ENCODE measurements at regions not wholly inside any gene's neighbourhood (a gene's known extent, or its start where the extent isn't known, plus 50 kb on each side); places are given as distances from the start of the nearest gene placed in this dataset.
"Not testable (repeated sequence)": the region's sequence is repeated elsewhere in the genome, so short reads cannot be mapped to it uniquely, and the experiment has no call there.

DNA sequence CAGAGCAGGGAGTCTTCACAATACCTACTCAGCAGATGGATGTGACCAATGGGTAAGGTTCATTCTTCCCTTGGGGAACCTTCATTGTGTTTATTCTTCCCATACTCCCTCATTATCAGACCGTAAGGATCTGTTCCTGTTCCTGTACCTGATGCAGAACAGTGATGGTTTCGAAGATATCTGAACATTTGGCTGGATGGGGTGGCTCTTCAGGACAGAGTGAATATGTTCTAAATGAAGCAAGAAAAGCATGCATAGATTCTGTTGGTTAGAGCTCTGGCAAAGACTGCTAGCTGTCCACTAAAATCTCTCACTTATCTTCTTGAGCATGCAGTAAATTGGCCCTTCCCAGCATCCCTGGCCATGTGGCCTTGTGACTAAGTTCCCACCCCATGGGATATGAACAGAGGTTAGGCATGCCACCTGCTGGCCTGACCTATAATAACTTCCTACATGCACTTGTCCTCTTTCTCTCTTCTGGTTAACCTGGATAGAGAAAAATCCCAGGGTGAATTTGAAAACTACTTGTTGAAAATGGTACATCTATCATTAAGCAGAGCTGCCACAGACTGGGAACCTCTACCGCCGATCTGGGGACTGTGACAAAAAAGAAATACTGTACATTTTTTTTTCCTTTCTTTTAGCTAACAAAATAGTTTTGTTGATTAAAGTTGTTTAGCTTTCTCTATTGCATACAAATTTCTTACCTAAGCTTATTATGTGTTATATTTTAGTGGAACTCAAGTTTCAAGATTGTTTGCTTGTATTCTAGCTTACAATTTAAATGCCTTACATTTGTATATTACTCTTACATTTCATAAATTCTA lies 60.0 kb upstream of the BANK1 start:
- peak; percentile 28 for DNase-seq (ENCODE audit: low spot score)

DNA sequence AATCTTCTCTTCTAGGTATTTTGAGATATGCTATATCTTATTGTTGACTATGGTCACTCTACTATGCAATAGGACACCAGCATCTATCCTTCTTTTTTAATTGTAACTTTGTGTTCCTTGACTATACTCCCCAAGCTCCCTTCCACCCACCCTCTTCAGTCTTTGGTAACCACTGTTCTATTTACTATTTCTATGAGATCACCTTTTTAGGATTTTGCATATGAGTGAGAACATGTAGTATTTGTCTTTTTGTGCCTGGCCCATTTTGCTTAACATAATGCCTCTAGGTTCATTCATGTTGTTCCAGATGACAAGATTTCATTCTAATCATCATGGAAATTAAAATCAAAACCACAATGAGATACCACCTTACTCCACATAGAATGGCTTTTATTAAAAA lies 63.3 kb upstream of the BANK1 start:
- no peak for DNase-seq (ENCODE audit: low spot score)

DNA sequence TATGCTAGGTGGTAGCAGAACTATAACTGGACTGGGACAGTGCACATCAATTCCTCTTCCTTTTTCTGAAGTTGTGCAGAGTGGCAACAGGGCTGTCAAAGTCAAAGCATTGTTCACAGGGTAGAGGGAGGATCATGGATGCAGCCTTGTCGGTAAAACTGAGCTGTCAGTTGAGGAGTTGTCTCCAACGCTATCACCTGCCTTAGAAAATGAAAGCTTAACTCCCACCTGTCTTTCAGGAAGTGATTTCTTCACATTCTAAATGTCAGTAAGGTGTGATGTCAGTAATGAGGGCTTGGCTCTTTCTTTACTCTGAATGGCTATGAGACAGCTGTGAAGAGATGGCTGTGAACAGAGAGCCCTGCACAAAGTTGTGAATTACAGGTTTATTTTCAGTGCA lies 66.4 kb upstream of the BANK1 start:
- no peak for DNase-seq (ENCODE audit: low spot score)

DNA sequence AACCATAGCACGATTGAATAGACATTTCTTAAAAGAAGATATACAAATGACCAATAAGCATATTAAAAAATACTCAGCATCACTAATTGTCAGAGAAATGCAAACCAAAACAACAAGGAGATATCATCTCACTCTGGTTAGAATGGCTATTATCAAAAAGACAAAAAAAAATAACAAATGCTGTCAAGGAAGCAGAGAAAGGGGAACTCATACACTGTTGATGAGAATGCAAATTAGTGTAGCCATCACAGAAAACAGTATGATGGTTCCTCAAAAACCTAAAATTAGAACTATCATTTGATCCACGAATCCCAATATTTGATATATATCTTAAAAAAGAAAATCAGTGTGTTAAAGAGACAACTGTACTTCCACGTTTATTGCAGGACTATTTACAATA lies 71.7 kb upstream of the BANK1 start:
- no peak for DNase-seq (ENCODE audit: low spot score)

DNA sequence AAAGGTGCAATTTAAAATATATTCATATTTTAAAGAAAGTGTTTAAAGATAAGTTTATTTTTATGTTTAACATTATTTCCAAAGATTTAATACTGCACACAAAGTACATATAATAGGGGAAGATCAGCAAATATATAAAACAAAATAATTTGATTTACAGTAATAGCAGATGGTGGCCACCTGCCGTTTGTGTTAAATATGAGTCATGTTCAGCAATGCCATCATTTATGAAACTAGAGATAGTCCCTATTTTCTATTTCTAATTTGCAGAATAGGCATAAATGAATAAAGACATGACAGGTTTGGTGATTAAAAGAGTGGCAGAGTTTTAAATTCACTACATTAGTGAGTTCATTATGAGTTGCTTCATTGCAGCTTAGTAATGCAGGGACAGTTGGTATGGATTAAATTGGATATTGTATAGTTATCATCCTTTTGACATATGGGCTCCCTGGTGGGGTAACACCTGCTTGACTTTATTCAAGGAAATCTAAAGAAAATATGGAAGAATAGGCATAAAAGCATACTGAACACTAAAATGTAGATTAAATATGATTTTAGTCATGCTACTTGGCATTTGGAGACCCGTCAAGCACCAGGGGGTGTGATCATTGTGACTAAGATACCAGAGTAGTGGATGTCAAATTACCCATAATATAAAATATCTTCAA lies 78.8 kb upstream of the BANK1 start:
- DNase-seq (ENCODE audit: low spot score), result no peak

DNA sequence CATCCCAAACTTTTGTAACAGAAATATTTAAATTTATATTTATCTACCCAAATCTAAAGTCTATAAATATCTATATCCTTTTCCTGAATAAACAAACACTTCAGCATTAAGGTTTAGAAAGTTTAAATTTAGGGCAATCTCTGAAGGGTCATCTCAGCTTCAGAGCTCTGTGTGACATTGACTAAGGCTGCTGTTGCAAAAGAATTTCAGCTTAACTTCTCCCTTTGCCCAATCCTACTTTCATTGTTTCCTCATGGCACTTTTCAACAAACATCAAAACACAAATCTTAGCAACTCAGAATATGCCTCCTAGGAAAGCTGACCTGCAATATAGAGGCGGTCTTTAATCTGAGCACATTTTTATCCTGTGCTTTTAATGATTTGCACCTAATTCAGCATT lies 79.7 kb upstream of the BANK1 start:
- no peak for DNase-seq (ENCODE audit: low spot score)

DNA sequence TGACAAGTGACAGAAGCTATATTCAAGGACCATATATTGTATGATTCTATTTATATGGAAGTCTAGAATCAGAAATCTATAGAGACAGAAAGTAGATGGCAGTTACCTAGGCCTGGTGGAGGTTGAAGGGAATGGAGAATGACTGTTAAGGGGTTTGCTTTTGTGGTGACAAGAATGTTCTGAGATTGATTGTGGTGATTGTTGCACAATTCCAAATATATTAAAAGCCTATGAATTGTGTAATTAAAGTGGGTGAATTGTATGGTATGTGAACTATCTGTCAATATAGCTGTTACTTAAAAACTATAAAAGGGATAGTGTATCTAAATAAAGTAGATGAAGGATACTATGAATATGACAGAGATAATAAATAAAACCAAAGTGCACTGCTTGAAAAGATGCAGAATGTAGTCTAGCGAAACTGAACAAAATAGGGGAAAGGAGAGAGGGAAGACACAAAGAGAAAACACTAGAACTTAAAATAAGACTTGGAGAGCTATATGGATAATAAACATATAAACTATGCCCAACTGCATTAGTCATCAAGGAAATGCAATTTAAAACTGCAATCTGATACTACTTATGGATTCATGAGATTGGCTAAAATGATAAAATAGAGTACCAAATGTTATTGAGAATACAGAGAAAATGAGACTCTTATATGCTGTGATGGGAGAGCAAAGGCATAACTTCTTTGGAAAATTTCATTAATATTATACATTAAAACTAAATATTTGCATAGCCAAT lies 82.1 kb upstream of the BANK1 start:
- no peak for DNase-seq (ENCODE audit: low spot score)

DNA sequence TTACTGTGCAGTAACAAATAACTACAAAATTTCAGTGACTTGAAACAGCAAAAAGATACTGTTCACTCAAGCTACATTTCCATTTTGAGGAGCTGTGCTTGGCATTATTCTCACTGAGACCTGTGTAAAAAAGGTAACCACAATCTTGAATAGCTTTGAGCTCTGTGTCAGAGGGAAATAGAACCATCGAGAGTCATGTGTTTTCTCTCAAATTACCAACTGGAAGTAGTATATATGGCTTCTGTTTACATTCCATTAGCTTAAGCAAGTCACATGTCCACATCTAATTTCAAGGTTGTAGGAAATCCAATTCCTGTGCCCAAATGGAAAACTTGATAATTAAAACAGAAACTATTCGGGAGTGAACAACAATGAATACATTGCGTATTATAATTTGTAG lies 82.9 kb upstream of the BANK1 start:
- no peak for DNase-seq (ENCODE audit: low spot score)

DNA sequence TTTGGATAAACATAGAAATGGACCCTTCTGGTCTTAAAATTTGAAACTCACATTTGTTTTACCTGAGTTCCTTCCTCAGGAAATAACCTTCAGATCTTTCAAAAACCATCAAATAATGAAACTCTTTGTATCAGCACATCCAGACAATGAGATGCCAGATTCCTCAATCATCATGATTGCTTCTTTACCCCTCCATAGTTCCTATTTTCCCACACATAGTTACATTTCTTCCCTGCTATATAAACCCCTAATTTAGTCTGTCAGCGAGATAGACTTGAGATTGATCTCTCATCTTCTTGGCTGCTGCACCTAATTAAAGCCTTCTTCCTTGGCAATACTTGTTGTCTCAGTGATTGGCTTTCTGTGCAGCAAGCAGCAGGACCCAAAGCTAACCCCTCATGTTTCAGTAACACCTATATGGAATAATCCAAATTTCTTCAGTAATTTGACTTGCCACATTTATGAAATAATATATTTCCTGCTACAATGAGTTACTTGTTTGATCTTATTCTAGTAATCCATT lies 83.9 kb upstream of the BANK1 start:
- no peak for DNase-seq (ENCODE audit: low spot score)

DNA sequence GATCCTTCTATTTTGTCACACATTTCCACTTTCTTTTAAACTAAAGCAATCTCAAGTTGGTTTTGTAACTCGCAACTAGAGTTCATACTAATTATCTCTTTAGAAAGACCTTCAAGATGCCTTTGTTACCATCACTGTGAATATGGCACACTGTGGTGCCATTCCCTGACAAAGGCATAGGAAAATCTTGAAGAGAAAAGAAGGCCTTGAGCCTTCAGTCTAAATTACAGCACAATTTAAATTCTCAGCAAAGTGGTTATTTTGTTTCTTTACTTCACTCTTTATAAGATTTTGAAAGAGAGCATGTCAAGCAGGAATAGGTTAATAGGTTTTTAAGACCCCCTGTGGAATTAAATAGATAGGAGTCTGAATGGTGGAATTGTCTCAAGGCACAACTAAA lies 89.0 kb upstream of the BANK1 start:
- DNase-seq (ENCODE audit: low spot score), result no peak

DNA sequence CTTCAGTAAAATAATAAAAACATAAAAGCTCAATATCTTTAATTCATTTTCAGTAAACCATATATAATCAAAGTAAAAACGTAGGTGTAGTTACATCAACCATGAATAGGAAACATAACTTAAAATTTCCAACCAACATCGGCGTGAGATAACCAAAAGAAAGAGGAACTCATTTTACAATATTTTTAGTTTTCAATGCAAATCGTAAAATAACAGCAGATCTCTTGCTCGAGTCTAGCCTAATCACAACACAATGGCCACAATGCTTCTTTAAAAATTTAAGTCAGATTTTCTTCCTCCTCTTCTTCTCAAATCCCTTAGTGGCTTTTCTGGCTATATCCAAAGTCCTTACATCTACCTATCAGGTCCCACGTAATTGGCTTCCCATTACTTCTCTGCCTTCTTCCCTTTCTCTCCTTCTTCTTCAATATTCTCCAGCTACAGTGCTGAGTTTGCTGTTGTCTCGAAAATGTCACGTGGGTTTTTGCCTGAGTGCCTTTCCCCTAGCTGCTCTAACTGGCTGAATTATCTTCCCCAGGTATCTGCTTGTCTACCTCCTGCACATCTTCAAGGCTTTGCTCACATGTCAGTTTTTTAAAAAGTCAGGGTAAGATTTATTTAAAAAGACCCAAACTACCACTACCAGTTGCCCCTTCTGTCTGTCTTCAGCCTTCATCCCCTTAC lies 90.9 kb upstream of the BANK1 start:
- DNase-seq (ENCODE audit: low spot score), result no peak

DNA sequence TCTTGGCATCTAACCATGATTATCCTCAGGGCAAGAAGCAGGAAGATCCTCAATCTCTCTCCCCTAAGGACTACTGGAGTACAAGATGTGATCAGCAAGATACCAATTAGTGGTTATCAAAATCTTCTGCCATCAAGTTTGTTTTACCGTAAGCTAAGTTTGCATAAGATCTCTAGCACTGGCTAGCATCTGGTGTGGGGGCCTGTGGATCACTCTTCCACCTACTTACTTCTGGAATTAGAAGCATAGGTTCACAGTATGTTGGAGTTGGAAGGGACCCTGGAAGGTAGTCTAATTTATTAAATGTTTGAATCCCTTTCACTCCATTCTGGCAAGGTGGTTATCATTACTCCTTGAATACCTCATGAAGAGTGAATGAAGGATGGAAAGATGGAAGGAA lies 93.3 kb upstream of the BANK1 start:
- no peak for DNase-seq (ENCODE audit: low spot score)

DNA sequence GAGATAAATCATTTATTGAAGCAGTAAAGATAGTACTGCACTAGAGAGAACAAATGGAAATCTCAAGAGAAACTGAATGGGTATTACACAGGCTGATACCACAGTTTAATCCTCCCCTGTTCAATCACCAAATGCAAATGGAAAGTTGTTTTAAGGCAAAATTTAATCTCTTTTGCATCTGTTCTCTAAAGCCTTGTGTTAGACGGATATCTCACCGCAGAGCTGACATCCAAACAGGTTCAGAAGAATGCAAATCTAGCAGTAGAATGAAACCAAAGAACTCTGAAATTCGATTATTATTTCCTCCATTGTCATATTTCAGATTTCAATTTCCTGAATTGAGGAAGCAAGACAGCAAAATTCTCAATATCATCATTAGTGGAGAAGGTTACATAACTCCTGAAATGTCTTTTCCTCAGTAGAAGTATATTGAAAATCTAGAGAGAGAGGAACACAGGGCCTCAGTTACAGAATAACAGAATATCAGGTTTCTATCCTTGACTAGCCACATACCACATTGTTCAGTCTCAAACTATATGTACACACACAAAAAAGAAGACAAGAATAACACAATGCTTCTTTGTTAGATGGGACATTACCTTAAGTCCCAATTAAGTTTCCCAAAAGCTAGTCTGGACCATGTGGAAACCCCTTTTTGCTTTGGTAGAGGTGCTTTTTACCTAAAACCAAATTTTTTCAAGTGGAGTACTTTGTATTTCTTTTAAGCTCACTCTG lies 94.1 kb upstream of the BANK1 start:
- no peak for DNase-seq (ENCODE audit: low spot score)

DNA sequence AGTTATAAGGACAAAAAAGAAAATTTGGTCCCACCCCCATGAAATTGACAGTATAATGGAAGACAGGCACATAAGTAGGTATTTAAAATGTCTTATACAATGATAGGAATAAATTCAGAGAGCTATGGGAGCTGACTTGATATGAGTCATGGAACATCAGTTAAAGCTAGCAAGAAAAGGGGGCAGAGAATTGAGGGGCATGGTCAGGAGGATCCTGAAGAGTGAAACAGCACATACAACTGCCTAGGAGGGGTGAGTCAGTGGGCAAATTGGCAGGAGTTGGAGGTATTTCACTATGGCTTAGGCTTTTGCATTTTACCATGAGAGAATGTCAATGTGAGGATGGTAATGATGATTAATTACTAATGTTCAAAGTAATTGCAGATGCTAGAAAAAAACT lies 95.4 kb upstream of the BANK1 start:
- DNase-seq (ENCODE audit: low spot score), result no peak

DNA sequence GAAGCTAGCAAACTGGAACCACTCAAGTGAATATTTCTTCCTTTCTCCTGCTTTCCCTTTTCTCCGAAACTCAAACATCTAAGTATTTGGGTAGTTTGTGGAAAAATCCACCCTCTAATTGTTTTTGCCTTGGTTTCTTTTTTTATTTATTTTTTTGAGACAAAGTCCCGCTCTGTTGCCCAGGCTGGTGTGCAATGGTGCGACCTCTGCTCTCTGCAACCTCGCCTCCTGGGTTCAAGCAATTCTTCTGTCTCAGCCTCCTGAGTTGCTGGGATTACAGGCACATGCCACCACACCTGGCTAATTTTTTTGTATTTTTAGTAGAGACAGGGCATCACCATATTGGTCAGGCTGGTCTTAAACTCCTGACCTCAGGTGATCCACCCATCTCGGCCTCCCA lies 96.1 kb upstream of the BANK1 start:
- DNase-seq (ENCODE audit: low spot score), result not testable (repeated sequence)

DNA sequence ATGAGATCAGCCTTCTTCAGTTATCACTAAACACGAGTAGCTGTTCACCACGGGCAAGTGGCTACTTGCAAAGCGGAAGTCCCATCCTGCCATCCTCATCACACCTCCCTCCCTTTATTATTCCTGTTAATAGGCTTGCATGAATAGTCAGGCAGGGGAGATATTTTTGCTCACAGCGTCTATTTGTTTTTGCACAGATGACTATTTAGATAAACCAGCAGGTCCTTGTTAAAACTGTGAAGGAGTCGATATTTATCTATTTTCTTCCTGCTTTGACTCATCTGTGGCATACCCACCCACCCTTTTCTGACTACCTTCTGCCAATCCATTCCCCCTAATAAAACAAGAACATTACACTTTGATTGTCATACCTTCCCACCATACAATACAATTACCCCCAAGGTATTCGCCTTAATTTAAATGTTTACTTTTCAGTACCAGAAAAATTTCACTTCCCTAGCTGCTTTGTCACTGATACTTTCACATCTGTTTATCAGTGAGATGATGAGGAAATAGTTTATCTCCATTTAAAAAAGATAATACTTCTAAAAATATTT lies 96.6 kb upstream of the BANK1 start:
- DNase-seq (ENCODE audit: low spot score), result no peak

DNA sequence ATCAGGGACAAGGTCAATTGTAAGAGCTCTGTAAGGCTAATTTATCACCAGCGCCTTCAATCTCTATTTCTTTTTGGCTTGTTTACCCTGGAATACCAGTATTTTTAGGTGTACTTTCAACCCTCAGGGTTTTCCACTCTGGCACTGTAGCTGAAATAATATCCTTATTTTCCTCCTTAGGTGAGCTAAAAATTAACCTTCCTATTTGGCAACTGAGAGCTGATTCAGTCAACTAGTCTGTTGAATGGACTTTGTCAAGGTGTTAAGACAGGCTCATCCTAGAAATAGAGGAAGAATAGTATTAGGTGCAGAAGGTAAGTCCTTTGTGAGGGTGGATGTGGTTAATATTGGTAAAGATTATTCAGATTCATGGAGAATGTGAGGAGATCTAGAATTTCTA lies 101.3 kb upstream of the BANK1 start:
- no peak for DNase-seq (ENCODE audit: low spot score)

DNA sequence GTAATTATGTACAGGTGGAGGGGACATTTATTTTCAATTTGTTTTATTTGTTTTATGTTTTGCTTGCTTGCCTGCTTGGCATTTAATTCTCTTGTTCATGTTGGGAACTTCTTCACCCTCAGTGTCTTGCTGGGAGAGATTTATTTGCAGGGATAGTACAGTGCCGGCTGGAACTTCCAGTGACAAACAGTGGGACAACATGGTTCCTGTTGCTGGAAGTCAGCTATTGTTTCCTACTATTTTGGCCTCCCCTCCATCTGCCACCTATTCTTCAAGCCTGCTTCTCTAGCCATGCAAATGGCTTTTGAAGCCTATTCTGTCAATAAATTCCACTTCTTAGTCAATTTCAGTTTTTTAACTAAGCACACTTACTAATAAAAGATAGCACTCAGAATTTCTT lies 105.4 kb upstream of the BANK1 start:
- no peak for DNase-seq (ENCODE audit: low spot score)

DNA sequence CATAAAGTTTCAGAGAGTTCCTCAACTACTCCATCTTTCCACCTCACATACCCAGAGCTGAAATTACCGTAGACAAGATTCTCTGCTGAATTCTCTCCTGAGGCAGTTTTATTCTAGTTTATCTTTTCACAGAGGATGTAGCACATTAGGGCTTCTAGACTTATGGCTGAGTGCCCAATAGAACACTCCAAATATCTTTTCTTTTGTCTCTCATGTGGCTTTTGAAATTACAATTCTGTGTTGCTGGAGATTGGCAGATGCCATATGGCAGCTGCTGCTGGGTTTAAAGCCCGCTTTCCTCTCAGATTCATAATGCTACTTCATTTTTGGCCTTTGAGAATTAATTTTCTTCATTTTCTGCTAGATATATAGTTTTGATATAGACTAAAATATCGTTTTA lies 107.6 kb upstream of the BANK1 start:
- DNase-seq (ENCODE audit: low spot score), result no peak

DNA sequence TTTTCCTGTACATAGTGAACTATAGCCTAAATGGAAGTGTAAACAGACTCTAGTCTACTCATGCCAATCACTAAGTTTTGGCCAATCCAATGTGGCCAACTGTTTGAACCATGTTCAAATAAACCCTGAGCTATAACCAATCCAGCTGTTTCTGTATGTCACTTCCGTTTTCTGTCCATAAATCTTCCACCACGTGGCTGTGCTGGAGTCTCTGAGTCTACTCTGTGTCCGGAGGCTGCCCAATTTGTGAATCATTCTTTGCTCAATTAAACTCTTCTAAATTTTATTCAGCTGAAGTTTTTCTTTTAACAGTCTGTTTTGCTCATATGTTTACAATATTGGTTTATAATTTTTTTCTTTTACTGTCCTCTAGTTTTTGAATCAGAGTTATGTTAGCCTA lies 112.3 kb upstream of the BANK1 start:
- no peak for DNase-seq (ENCODE audit: low spot score)

DNA sequence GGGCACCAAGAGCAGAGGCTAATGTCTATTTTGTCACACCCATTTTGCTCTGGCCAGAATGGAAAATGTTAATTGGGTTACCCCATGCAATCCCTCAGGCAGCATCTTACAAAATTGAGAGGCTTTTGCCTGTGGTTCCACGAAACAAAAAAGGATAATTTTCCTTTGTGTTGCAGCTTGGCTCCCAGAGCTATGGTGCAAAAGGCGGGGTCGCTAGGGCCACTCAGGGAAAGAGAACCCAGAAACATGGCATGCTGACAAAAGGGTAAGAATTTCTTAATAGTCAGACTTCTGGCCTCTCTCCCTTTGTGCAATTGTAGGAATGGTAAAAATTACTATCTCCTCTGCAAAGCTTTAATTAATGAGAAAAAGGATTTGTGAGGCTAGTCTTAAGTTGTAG lies 119.6 kb upstream of the BANK1 start:
- no peak for DNase-seq (ENCODE audit: low spot score)

Data from CD4-positive, alpha-beta T cell treated with Interleukin-6 at 100 ng/mL for 8 hours (primary cell).